ENCODE measurements at regions not wholly inside any gene's neighbourhood (a gene's known extent, or its start where the extent isn't known, plus 50 kb on each side); places are given as distances from the start of the nearest gene placed in this dataset.

GRCh38 chrX:46247456-46247855, 297.8 kb downstream of the ZNF674 start:
- H3K27me3 ChIP-seq (ENCODE audit: insufficient read depth, low read length, poor library complexity) = no peaks in the 10 kb centered on the region
- no peak overlapping the region for H3K9ac ChIP-seq (ENCODE audit: low read depth, low read length)
- ATAC-seq (ENCODE audit: insufficient read depth, low read depth) = no peak
- H2AFZ ChIP-seq (ENCODE audit: low read depth, low read length) = no peak overlapping the region
- H3K79me2 ChIP-seq (ENCODE audit: insufficient read depth, low read length) = no peaks in the 10 kb centered on the region
- H4K20me1 ChIP-seq (ENCODE audit: insufficient read depth, low read length) = no peaks in the 10 kb centered on the region
- H3K4me1 ChIP-seq (ENCODE audit: insufficient read depth, low read length) = no peaks in the 10 kb centered on the region
- H3K27ac ChIP-seq (ENCODE audit: low read length) = no peak overlapping the region
- no peak for DNase-seq
- no peak overlapping the region for H3K4me2 ChIP-seq (ENCODE audit: insufficient read depth, low read length)
- H3K4me3 ChIP-seq (ENCODE audit: low read depth in 1 of 2, low read length in 2 of 2) = no peak overlapping the region
- no peaks in the 10 kb centered on the region for H3K9me3 ChIP-seq (ENCODE audit: insufficient read depth, low read length, severe bottlenecking)
- H3K36me3 ChIP-seq (ENCODE audit: insufficient read depth, low read length) = no peaks in the 10 kb centered on the region
- TF ChIP-seq EZH2 (IDR thresholded peaks at IDR 0.05; ENCODE audit: borderline replicate concordance, low read depth, low read length, severe bottlenecking) = no peak
- no peak for TF ChIP-seq CTCF (IDR thresholded peaks at IDR 0.05; ENCODE audit: borderline replicate concordance, extremely low read depth, low read length, poor library complexity, severe bottlenecking)

DNA sequence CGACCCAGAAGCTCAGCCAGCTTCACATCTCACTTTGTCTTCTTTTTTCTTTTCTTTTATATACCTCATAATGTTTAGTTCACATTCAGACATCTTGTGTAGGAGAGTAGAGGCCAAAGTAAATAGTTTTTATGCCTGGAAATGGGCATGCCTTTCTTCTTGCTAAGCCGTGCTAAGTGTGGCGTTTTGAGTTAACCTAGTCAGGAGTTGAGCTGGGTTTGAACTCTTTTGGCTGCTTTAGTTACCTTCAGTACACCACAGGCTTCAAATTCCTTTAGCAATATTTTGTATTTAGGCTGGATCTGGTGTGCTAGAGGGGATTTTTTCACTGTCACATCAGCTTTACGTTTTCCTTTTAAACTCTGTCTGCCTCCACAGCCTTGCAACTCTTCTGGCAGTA, 300.8 kb downstream of the ZNF674 start:
- H3K27me3 ChIP-seq (ENCODE audit: insufficient read depth, low read length, poor library complexity) = no peaks in the 10 kb centered on the region
- no peak overlapping the region for H3K9ac ChIP-seq (ENCODE audit: low read depth, low read length)
- H3K4me2 ChIP-seq (ENCODE audit: insufficient read depth, low read length) = no peak overlapping the region
- TF ChIP-seq EZH2 (IDR thresholded peaks at IDR 0.05; ENCODE audit: borderline replicate concordance, low read depth, low read length, severe bottlenecking) (no peak), CTCF (IDR thresholded peaks at IDR 0.05; ENCODE audit: borderline replicate concordance, extremely low read depth, low read length, poor library complexity, severe bottlenecking) (no peak)
- no peaks in the 10 kb centered on the region for H3K4me1 ChIP-seq (ENCODE audit: insufficient read depth, low read length)
- H3K9me3 ChIP-seq (ENCODE audit: insufficient read depth, low read length, severe bottlenecking) = no peaks in the 10 kb centered on the region
- DNase-seq = no peak
- no peaks in the 10 kb centered on the region for H3K36me3 ChIP-seq (ENCODE audit: insufficient read depth, low read length)
- no peak overlapping the region for H3K4me3 ChIP-seq (ENCODE audit: low read depth in 1 of 2, low read length in 2 of 2)
- no peaks in the 10 kb centered on the region for H3K79me2 ChIP-seq (ENCODE audit: insufficient read depth, low read length)
- no peak overlapping the region for H3K27ac ChIP-seq (ENCODE audit: low read length)
- H4K20me1 ChIP-seq (ENCODE audit: insufficient read depth, low read length) = no peaks in the 10 kb centered on the region
- no peak overlapping the region for H2AFZ ChIP-seq (ENCODE audit: low read depth, low read length)
- ATAC-seq (ENCODE audit: insufficient read depth, low read depth) = no peak

DNA sequence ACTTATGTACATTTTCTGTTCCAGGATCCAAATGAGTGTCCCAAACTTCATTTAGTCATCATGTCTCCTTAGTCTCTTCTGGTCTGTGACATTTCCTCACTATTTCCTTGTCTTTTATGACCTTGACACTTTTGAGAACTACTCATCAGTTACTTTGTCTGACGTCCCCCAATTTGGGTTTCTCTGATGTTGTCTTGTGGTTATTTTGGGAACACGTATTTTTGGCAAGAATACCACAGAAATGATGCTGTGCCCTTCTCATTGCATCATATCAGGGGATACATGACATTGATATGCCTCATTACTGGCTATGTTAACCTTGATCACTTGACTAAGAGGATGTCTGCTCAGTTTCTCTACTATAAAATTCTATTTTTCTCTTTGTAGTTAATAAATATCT, 308.8 kb downstream of the ZNF674 start:
- Histone ChIP-seq H4K20me1 (ENCODE audit: insufficient read depth, low read length) (no peaks in the 10 kb centered on the region), H3K4me3 (ENCODE audit: low read depth in 1 of 2, low read length in 2 of 2) (no peak overlapping the region), H2AFZ (ENCODE audit: low read depth, low read length) (no peak overlapping the region), H3K9me3 (ENCODE audit: insufficient read depth, low read length, severe bottlenecking) (no peaks in the 10 kb centered on the region), H3K27ac (ENCODE audit: low read length) (no peak overlapping the region), H3K9ac (ENCODE audit: low read depth, low read length) (no peak overlapping the region), H3K36me3 (ENCODE audit: insufficient read depth, low read length) (no peaks in the 10 kb centered on the region), H3K79me2 (ENCODE audit: insufficient read depth, low read length) (no peaks in the 10 kb centered on the region), H3K4me2 (ENCODE audit: insufficient read depth, low read length) (no peak overlapping the region), H3K4me1 (ENCODE audit: insufficient read depth, low read length) (no peaks in the 10 kb centered on the region), H3K27me3 (ENCODE audit: insufficient read depth, low read length, poor library complexity) (no peaks in the 10 kb centered on the region)
- ATAC-seq (ENCODE audit: insufficient read depth, low read depth) = no peak
- TF ChIP-seq EZH2 (IDR thresholded peaks at IDR 0.05; ENCODE audit: borderline replicate concordance, low read depth, low read length, severe bottlenecking) (no peak), CTCF (IDR thresholded peaks at IDR 0.05; ENCODE audit: borderline replicate concordance, extremely low read depth, low read length, poor library complexity, severe bottlenecking) (no peak)
- no peak for DNase-seq

DNA sequence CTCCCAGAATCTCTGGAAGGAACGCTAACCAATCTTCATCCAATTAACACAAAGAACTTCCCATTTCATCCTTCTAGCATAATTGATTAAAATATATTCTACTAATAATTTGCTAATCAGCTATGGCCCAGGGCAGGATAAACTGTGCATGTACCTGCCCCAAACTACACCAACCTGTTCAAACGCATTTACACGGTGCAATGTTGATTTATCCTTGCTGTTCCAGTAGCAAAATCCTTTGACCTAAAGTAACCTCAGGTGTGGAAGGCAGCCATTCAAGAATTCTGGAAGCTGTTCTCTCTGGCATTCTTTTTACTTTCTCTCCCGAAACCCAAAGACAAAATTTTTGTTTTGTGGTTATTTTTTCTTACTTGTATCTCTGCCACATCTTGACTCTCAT, 309.4 kb downstream of the ZNF674 start:
- H4K20me1 ChIP-seq (ENCODE audit: insufficient read depth, low read length) = no peaks in the 10 kb centered on the region
- H3K27me3 ChIP-seq (ENCODE audit: insufficient read depth, low read length, poor library complexity) = no peaks in the 10 kb centered on the region
- ATAC-seq (ENCODE audit: insufficient read depth, low read depth) = no peak
- no peaks in the 10 kb centered on the region for H3K79me2 ChIP-seq (ENCODE audit: insufficient read depth, low read length)
- H3K9ac ChIP-seq (ENCODE audit: low read depth, low read length) = no peak overlapping the region
- no peak for DNase-seq
- H3K4me3 ChIP-seq (ENCODE audit: low read depth in 1 of 2, low read length in 2 of 2) = no peak overlapping the region
- no peak overlapping the region for H2AFZ ChIP-seq (ENCODE audit: low read depth, low read length)
- no peaks in the 10 kb centered on the region for H3K4me1 ChIP-seq (ENCODE audit: insufficient read depth, low read length)
- no peaks in the 10 kb centered on the region for H3K9me3 ChIP-seq (ENCODE audit: insufficient read depth, low read length, severe bottlenecking)
- TF ChIP-seq EZH2 (IDR thresholded peaks at IDR 0.05; ENCODE audit: borderline replicate concordance, low read depth, low read length, severe bottlenecking) = no peak
- no peak for TF ChIP-seq CTCF (IDR thresholded peaks at IDR 0.05; ENCODE audit: borderline replicate concordance, extremely low read depth, low read length, poor library complexity, severe bottlenecking)
- no peak overlapping the region for H3K27ac ChIP-seq (ENCODE audit: low read length)
- H3K36me3 ChIP-seq (ENCODE audit: insufficient read depth, low read length) = no peaks in the 10 kb centered on the region
- H3K4me2 ChIP-seq (ENCODE audit: insufficient read depth, low read length) = no peak overlapping the region
